Activated T-helper 1 cell treated with Interleukin-2 at 50 U/mL for 16 hours (primary cell): ENCODE measurements at regions not wholly inside any gene's neighbourhood (a gene's known extent, or its start where the extent isn't known, plus 50 kb on each side); places are given as distances from the start of the nearest gene placed in this dataset.

Source experiments
- DNase-seq: peaks from one replicate; pipeline ENCODE4 v3.0.0-alpha.2; 2020; ENCODE audit warnings: low read depth

GRCh38 chr2:226274143-226274542, 525.5 kb downstream of the IRS1 start:
- DNase-seq = no peak

- DNase-seq = no peak
These were observed 526.2 kb downstream of the IRS1 start for GRCh38 chr2:226273440-226273839.

- DNase-seq = no peak
These were observed 527.2 kb downstream of the IRS1 start for GRCh38 chr2:226272435-226272834.

- DNase-seq = no peak
These were observed 529.1 kb downstream of the IRS1 start for GRCh38 chr2:226270285-226271058.

- no peak for DNase-seq
These were observed 531.9 kb downstream of the IRS1 start for GRCh38 chr2:226267516-226268289.

GRCh38 chr2:226256709-226257376, 542.8 kb downstream of the IRS1 start:
- no peak for DNase-seq

- no peak for DNase-seq
These were observed 543.4 kb downstream of the IRS1 start for GRCh38 chr2:226256237-226256636.

GRCh38 chr2:226251661-226252060, 548.0 kb downstream of the IRS1 start:
- no peak for DNase-seq

- DNase-seq = no peak
These were observed 552.0 kb downstream of the IRS1 start for GRCh38 chr2:226247289-226248275.

- DNase-seq = no peak
These were observed 565.4 kb downstream of the IRS1 start for GRCh38 chr2:226234187-226234586.

GRCh38 chr2:226233388-226233787, 566.2 kb downstream of the IRS1 start:
- no peak for DNase-seq

- DNase-seq = no peak
These were observed 571.5 kb downstream of the IRS1 start for GRCh38 chr2:226228080-226228479.

GRCh38 chr2:226227341-226227740, 572.3 kb downstream of the IRS1 start:
- no peak for DNase-seq

- DNase-seq = no peak
These were observed 575.9 kb downstream of the IRS1 start for GRCh38 chr2:226223704-226224103.

- no peak for DNase-seq
These were observed 579.1 kb downstream of the IRS1 start for GRCh38 chr2:226220511-226220910.

- DNase-seq = no peak
These were observed 582.4 kb downstream of the IRS1 start for GRCh38 chr2:226217191-226217590.

- no peak for DNase-seq
These were observed 583.0 kb downstream of the IRS1 start for GRCh38 chr2:226216575-226216974.

GRCh38 chr2:226215902-226216503, 583.6 kb downstream of the IRS1 start:
- DNase-seq = peak; percentile 4

- DNase-seq = no peak
These were observed 585.9 kb downstream of the IRS1 start for GRCh38 chr2:226213717-226214116.

GRCh38 chr2:226211439-226211838, 588.2 kb downstream of the IRS1 start:
- no peak for DNase-seq

GRCh38 chr2:226208726-226209125, 590.9 kb downstream of the IRS1 start:
- DNase-seq = no peak
